OCI-LY1 (cell line): ENCODE measurements at regions not wholly inside any gene's neighbourhood (a gene's known extent, or its start where the extent isn't known, plus 50 kb on each side); places are given as distances from the start of the nearest gene placed in this dataset.

ENCODE experiments used
- CTCF ChIP-seq: fragments of 200-600 bp; sonication (generic), shearing (Covaris generic); IDR thresholded peaks from 2 replicates; pipeline ENCODE4 v1.5.1; 2017; ENCODE audit warnings: mild to moderate bottlenecking, antibody characterized with exemption, low read length, moderate library complexity, mixed read lengths
- EZH2 ChIP-seq: fragments of 200-600 bp; sonication (generic), shearing (Covaris generic); IDR thresholded peaks from 2 replicates; pipeline ENCODE4 v1.8.0; 2017; ENCODE audit warnings: borderline replicate concordance, mixed run types, mild to moderate bottlenecking, antibody characterized with exemption, low read length, moderate library complexity, mixed read lengths

DNA sequence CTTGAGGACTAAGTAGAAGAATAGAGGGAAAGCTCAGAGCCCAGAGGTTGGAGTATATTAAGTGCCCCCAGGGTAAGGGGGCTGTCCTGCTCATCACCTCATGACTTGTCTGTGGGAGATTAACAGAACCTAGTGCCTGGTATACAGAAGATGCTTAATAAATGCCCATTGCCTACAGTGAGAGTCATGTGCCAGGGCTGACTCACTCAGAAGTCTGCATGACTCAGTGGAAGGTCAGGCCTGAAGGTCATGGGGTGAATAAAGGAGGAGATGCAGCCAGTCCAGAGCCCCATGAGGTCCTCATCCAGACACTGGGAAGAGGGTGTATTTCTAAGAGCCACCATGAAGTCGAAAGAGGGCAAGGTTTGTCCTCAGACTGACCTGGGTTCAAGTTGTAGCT lies 62.5 kb upstream of the TLE3 start:
- TF ChIP-seq CTCF, result no peak
- no peak for TF ChIP-seq EZH2
